ENCODE measurements at regions not wholly inside any gene's neighbourhood (a gene's known extent, or its start where the extent isn't known, plus 50 kb on each side); places are given as distances from the start of the nearest gene placed in this dataset.

- H3K27me3 ChIP-seq (ENCODE audit: control insufficient read depth, extremely low read depth, insufficient read depth, low read length), result no peaks in the 10 kb centered on the region
- H3K27ac ChIP-seq (ENCODE audit: control insufficient read depth, insufficient read depth, low read length), result no peak overlapping the region
- dilution Hi-C loops (cut with MboI; ENCODE audit: extremely low pct_ligation_motif_present, low sequenced_read_pairs), result no loop called here
- no peak overlapping the region for H2AFZ ChIP-seq (ENCODE audit: control insufficient read depth, low read length)
- H3K79me2 ChIP-seq (ENCODE audit: control insufficient read depth, insufficient read depth, low read length), result no peaks in the 10 kb centered on the region
- no peak for TF ChIP-seq CTCF (optimal IDR thresholded peaks at IDR 0.05 in 1 of 3, IDR thresholded peaks at IDR 0.05 in 1 of 3, conservative IDR thresholded peaks at IDR 0.05 in 1 of 3; ENCODE audit: extremely low read depth in 1 of 3, insufficient read depth in 2 of 3, low read length in 3 of 3)
- TF ChIP-seq EZH2 (IDR thresholded peaks at IDR 0.05; ENCODE audit: low read length), result no peak
- no peaks in the 10 kb centered on the region for H3K9me3 ChIP-seq (ENCODE audit: control insufficient read depth, low read depth, low read length)
- no peak overlapping the region for H3K9ac ChIP-seq (ENCODE audit: control insufficient read depth, extremely low read depth, insufficient read depth, low read length)
- H3K4me2 ChIP-seq (ENCODE audit: control insufficient read depth, extremely low read depth, insufficient read depth, low read depth, low read length), result no peak overlapping the region
- no peaks in the 10 kb centered on the region for H3K36me3 ChIP-seq (ENCODE audit: control insufficient read depth in 2 of 2, extremely low read depth in 1 of 2, insufficient read depth in 2 of 2, low read length in 2 of 2)
- no peaks in the 10 kb centered on the region for H3K9me1 ChIP-seq (ENCODE audit: control insufficient read depth, extremely low read depth, insufficient read depth, low read length)
- H3K4me3 ChIP-seq (ENCODE audit: control insufficient read depth in 2 of 3, extremely low read depth in 1 of 3, insufficient read depth in 2 of 3, low read depth in 1 of 3, low read length in 3 of 3), result no peak overlapping the region
- H4K20me1 ChIP-seq (ENCODE audit: control insufficient read depth, extremely low read depth, insufficient read depth, low read length), result no peaks in the 10 kb centered on the region
- FAIRE-seq (no peak), DNase-seq (ENCODE audit: low read depth, low spot score) (no peak)
- H3K4me1 ChIP-seq (ENCODE audit: control insufficient read depth, extremely low read depth, insufficient read depth, low read length), result no peaks in the 10 kb centered on the region
Measured at GRCh38 chr7:45292481-45292880, 134.9 kb downstream of the RAMP3 start.

GRCh38 chr7:45293295-45293942 is 135.8 kb downstream of the RAMP3 start:
- no peak for FAIRE-seq
- dilution Hi-C loops (cut with MboI; ENCODE audit: extremely low pct_ligation_motif_present, low sequenced_read_pairs), result no loop called here

More at GRCh38 chr7:45293295-45293942, 135.8 kb downstream of the RAMP3 start:
- no peak overlapping the region for H3K4me2 ChIP-seq (ENCODE audit: control insufficient read depth, extremely low read depth, insufficient read depth, low read depth, low read length)
- TF ChIP-seq EZH2 (IDR thresholded peaks at IDR 0.05; ENCODE audit: low read length), result no peak
- no peak for TF ChIP-seq CTCF (optimal IDR thresholded peaks at IDR 0.05 in 1 of 3, IDR thresholded peaks at IDR 0.05 in 1 of 3, conservative IDR thresholded peaks at IDR 0.05 in 1 of 3; ENCODE audit: extremely low read depth in 1 of 3, insufficient read depth in 2 of 3, low read length in 3 of 3)
- no peak overlapping the region for H3K9ac ChIP-seq (ENCODE audit: control insufficient read depth, extremely low read depth, insufficient read depth, low read length)
- no peaks in the 10 kb centered on the region for H3K79me2 ChIP-seq (ENCODE audit: control insufficient read depth, insufficient read depth, low read length)
- H4K20me1 ChIP-seq (ENCODE audit: control insufficient read depth, extremely low read depth, insufficient read depth, low read length), result no peaks in the 10 kb centered on the region
- no peaks in the 10 kb centered on the region for H3K36me3 ChIP-seq (ENCODE audit: control insufficient read depth in 2 of 2, extremely low read depth in 1 of 2, insufficient read depth in 2 of 2, low read length in 2 of 2)
- H3K4me3 ChIP-seq (ENCODE audit: control insufficient read depth in 2 of 3, extremely low read depth in 1 of 3, insufficient read depth in 2 of 3, low read depth in 1 of 3, low read length in 3 of 3), result no peak overlapping the region
- H3K4me1 ChIP-seq (ENCODE audit: control insufficient read depth, extremely low read depth, insufficient read depth, low read length), result no peaks in the 10 kb centered on the region
- H3K9me1 ChIP-seq (ENCODE audit: control insufficient read depth, extremely low read depth, insufficient read depth, low read length), result no peaks in the 10 kb centered on the region
- H3K9me3 ChIP-seq (ENCODE audit: control insufficient read depth, low read depth, low read length), result no peaks in the 10 kb centered on the region
- H2AFZ ChIP-seq (ENCODE audit: control insufficient read depth, low read length), result no peak overlapping the region
- H3K27me3 ChIP-seq (ENCODE audit: control insufficient read depth, extremely low read depth, insufficient read depth, low read length), result no peaks in the 10 kb centered on the region
- no peak overlapping the region for H3K27ac ChIP-seq (ENCODE audit: control insufficient read depth, insufficient read depth, low read length)
- no peak for DNase-seq (ENCODE audit: low read depth, low spot score)

All from keratinocyte (primary cell).